ENCODE measurements at regions not wholly inside any gene's neighbourhood (a gene's known extent, or its start where the extent isn't known, plus 50 kb on each side); places are given as distances from the start of the nearest gene placed in this dataset.

- TF ChIP-seq NFAT5 (CRISPR knock-in tag; IDR thresholded peaks at IDR 0.05) (peak; percentile 95), ZNF543 (CRISPR knock-in tag; IDR thresholded peaks at IDR 0.05) (peak; percentile 64; the same call in 1 of the 2 replicates), ZNF878 (CRISPR knock-in tag; IDR thresholded peaks at IDR 0.05) (peak; percentile 83), CCAR2 (optimal IDR thresholded peaks at IDR 0.05; ENCODE audit: low read depth, low read length) (no peak), UBTF (CRISPR knock-in tag; IDR thresholded peaks at IDR 0.05) (0 out of 2 replicates have a peak, but pooled peaks have one; percentile 17), ZNF282 (IDR thresholded peaks at IDR 0.05; ENCODE audit: partially characterized antibody) (no peak), JUNB (CRISPR knock-in tag; IDR thresholded peaks at IDR 0.05; ENCODE audit: borderline replicate concordance) (0 out of 2 replicates have a peak, but pooled peaks have one; percentile 28), REXO4 (CRISPR knock-in tag; IDR thresholded peaks at IDR 0.05; ENCODE audit: borderline replicate concordance) (no peak), ZNF260 (CRISPR knock-in tag; IDR thresholded peaks at IDR 0.05; ENCODE audit: borderline replicate concordance, low read depth) (no peak), ZBTB10 (CRISPR knock-in tag; IDR thresholded peaks at IDR 0.05; ENCODE audit: borderline replicate concordance) (peak; percentile 84; the same call in 1 of the 2 replicates), ZBTB42 (CRISPR knock-in tag; IDR thresholded peaks at IDR 0.05) (no peak), ZNF709 (CRISPR knock-in tag; IDR thresholded peaks at IDR 0.05) (peak; percentile 81), ZSCAN31 (CRISPR knock-in tag; IDR thresholded peaks at IDR 0.05; ENCODE audit: low read depth) (peak; percentile 63; the same call in 1 of the 2 replicates), ZNF530 (CRISPR knock-in tag; IDR thresholded peaks at IDR 0.05; ENCODE audit: low read depth) (no peak), ELF3 (CRISPR knock-in tag; IDR thresholded peaks at IDR 0.05) (peak; percentile 91), NPAS2 (CRISPR knock-in tag; IDR thresholded peaks at IDR 0.05; ENCODE audit: borderline replicate concordance) (no peak), ZNF790 (CRISPR knock-in tag; IDR thresholded peaks at IDR 0.05; ENCODE audit: borderline replicate concordance) (peak; percentile 44; the same call in 1 of the 2 replicates)
These were observed 304.4 kb downstream of the PREX1 start (continued) for GRCh38 chr20:48523191-48523995.
